IMR-90 (cell line): ENCODE measurements at regions not wholly inside any gene's neighbourhood (a gene's known extent, or its start where the extent isn't known, plus 50 kb on each side); places are given as distances from the start of the nearest gene placed in this dataset.

Experiments used
- ATAC-seq: fragments of 200-7000 bp; cut with Tn5 transposase; 2 replicates; pipeline ENCODE4 v1.9.1; 2020; ENCODE audit warnings: low read depth, mild to moderate bottlenecking, moderate library complexity
- BruUV-seq: library from RNA; stranded (reverse); fragments of 400-500 nt; replicated peaks from 2 replicates; lab custom pipeline; 2021; lab: Mats Ljungman, UMichigan
- CTCF ChIA-PET: fragments of 300-600 bp; formaldehyde crosslinking; extraction: SDS; loops from one replicate; lab custom pipeline; 2021; ENCODE audit warnings: antibody characterized with exemption; lab: Yijun Ruan, JAX
- POLR2A ChIA-PET: fragments of 300-600 bp; sonication (Branson Sonifier 250); formaldehyde crosslinking; loops from one replicate; lab custom pipeline; 2022; ENCODE audit warnings: antibody characterized with exemption; ENCODE audit not compliant: unreplicated experiment; lab: Charles Lee
- DNase-seq: peaks from one replicate; pipeline ENCODE4 v3.0.0; 2013
- H2AFZ ChIP-seq: replicated peaks from 2 replicates; pipeline ENCODE3; 2013; ENCODE audit warnings: low read length, mild to moderate bottlenecking; ENCODE audit not compliant: poor library complexity
- H2AK5ac ChIP-seq: 2 replicates; pipeline ENCODE4 v1.6.1; 2013; ENCODE audit warnings: low read depth, low read length, inconsistent platforms
- H2AK9ac ChIP-seq: replicated peaks from 2 replicates; pipeline ENCODE3; 2013; ENCODE audit warnings: mild to moderate bottlenecking, low read depth, low read length, moderate library complexity; ENCODE audit not compliant: poor library complexity
- H2BK120ac ChIP-seq: 2 replicates; pipeline ENCODE4 v1.6.1; 2013; ENCODE audit warnings: low read depth, low read length, inconsistent platforms
- H2BK15ac ChIP-seq: 3 replicates; pipeline ENCODE4 v1.6.1; 2013; ENCODE audit warnings: low read depth, low read length, inconsistent platforms
- H2BK20ac ChIP-seq: 2 replicates; pipeline ENCODE4 v1.6.1; 2013; ENCODE audit warnings: low read depth, mild to moderate bottlenecking, inconsistent platforms, low read length, moderate library complexity
- H2BK5ac ChIP-seq: 2 replicates; pipeline ENCODE4 v1.6.1; 2013; ENCODE audit warnings: mild to moderate bottlenecking, low read depth, low read length, inconsistent platforms; ENCODE audit not compliant: poor library complexity, severe bottlenecking
- H3K14ac ChIP-seq: replicated peaks from 2 replicates; pipeline ENCODE4 v1.6.1; 2013; ENCODE audit warnings: low read depth, low read length, inconsistent platforms
- H3K18ac ChIP-seq: 2 replicates; pipeline ENCODE4 v1.6.1; 2013; ENCODE audit warnings: low read depth, low read length, control low read depth
- H3K23ac ChIP-seq: 2 replicates; pipeline ENCODE4 v1.6.1; 2013; ENCODE audit warnings: low read depth, low read length, inconsistent platforms
- H3K27ac ChIP-seq: 2 replicates; pipeline ENCODE4 v1.5.1; 2013; ENCODE audit warnings: mild to moderate bottlenecking, control low read depth, low read length; ENCODE audit not compliant: insufficient read depth
- H3K27me3 ChIP-seq: 2 replicates; pipeline ENCODE4 v1.6.1; 2013; ENCODE audit warnings: low read length; ENCODE audit not compliant: control insufficient read depth, insufficient read depth
- H3K36me3 ChIP-seq: 2 replicates; pipeline ENCODE4 v1.6.1; 2013; ENCODE audit warnings: low read length, mixed read lengths; ENCODE audit not compliant: control insufficient read depth, insufficient read depth
- H3K4ac ChIP-seq: 2 replicates; pipeline ENCODE4 v1.6.1; 2013; ENCODE audit warnings: low read depth, low read length, inconsistent platforms
- H3K4me1 ChIP-seq: 2 replicates; pipeline ENCODE4 v1.6.1; 2013; ENCODE audit warnings: low read length, mixed read lengths; ENCODE audit not compliant: control insufficient read depth, insufficient read depth
- H3K4me2 ChIP-seq: 2 replicates; pipeline ENCODE4 v1.6.1; 2013; ENCODE audit warnings: low read depth, mild to moderate bottlenecking, control low read depth, low read length, moderate library complexity
- H3K4me3 ChIP-seq: 2 replicates; pipeline ENCODE4 v1.5.1; 2013; ENCODE audit warnings: low read depth, mild to moderate bottlenecking, control low read depth, low read length, moderate library complexity; ENCODE audit not compliant: insufficient read depth
- H3K56ac ChIP-seq: 2 replicates; pipeline ENCODE4 v1.6.1; 2013; ENCODE audit warnings: low read length, inconsistent platforms; ENCODE audit not compliant: insufficient read depth; ENCODE audit errors: extremely low read depth
- H3K79me1 ChIP-seq, 2 experiments: 2 replicates each; pipeline ENCODE4 v1.6.1; 2013; ENCODE audit warnings: low read length in 2 of 2, inconsistent platforms in 1 of 2, low read depth in 1 of 2
- H3K9ac ChIP-seq: 2 replicates; pipeline ENCODE4 v1.6.1; 2013; ENCODE audit warnings: low read depth, low read length, control low read depth
- H3K9me1 ChIP-seq: 2 replicates; pipeline ENCODE4 v1.6.1; 2013; ENCODE audit warnings: low read length, inconsistent platforms; ENCODE audit not compliant: insufficient read depth
- H3K9me3 ChIP-seq: 2 replicates; pipeline ENCODE4 v1.6.1; 2013; ENCODE audit warnings: low read length; ENCODE audit not compliant: control insufficient read depth, insufficient read depth
- H4K20me1 ChIP-seq: 2 replicates; pipeline ENCODE4 v1.6.1; 2013; ENCODE audit warnings: low read length, inconsistent platforms; ENCODE audit not compliant: insufficient read depth
- H4K5ac ChIP-seq: 2 replicates; pipeline ENCODE4 v1.6.1; 2013; ENCODE audit warnings: mild to moderate bottlenecking, low read depth, low read length, control low read depth
- H4K8ac ChIP-seq, 2 experiments: 2 replicates each; pipeline ENCODE4 v1.6.1; 2013; ENCODE audit warnings: low read depth in 2 of 2, low read length in 2 of 2, control low read depth in 1 of 2, inconsistent platforms in 1 of 2
- H4K91ac ChIP-seq: 2 replicates; pipeline ENCODE4 v1.6.1; 2013; ENCODE audit warnings: low read depth, low read length, inconsistent platforms; ENCODE audit not compliant: insufficient read depth
- BHLHE40 ChIP-seq: fragments of 150-350 bp; IDR thresholded peaks from 2 replicates; pipeline ENCODE4 v1.6.1; 2016; ENCODE audit warnings: mild to moderate bottlenecking, low read depth, low read length
- CEBPB ChIP-seq: IDR thresholded peaks from 2 replicates; pipeline ENCODE4 v1.6.1; 2012; ENCODE audit warnings: low read depth, low read length, improper control_type of control experiment
- CHD1 ChIP-seq: IDR thresholded peaks from 2 replicates; pipeline ENCODE4 v1.6.1; 2012; ENCODE audit warnings: low read depth, low read length, improper control_type of control experiment
- FOS ChIP-seq: fragments of 150-350 bp; IDR thresholded peaks from 2 replicates; pipeline ENCODE4 v1.6.1; 2016; ENCODE audit warnings: low read depth, low read length
- MAFK ChIP-seq: IDR thresholded peaks from 2 replicates; pipeline ENCODE4 v1.6.1; 2012; ENCODE audit warnings: low read depth, low read length, improper control_type of control experiment
- MAZ ChIP-seq: IDR thresholded peaks from 2 replicates; pipeline ENCODE4 v1.6.1; 2012; ENCODE audit warnings: low read depth, mild to moderate bottlenecking, low read length, improper control_type of control experiment, moderate library complexity, borderline replicate concordance
- MXI1 ChIP-seq: IDR thresholded peaks from 2 replicates; pipeline ENCODE4 v1.6.1; 2012; ENCODE audit warnings: low read depth, mild to moderate bottlenecking, low read length, moderate library complexity, borderline replicate concordance
- NFE2L2 ChIP-seq: fragments of 150-350 bp; IDR thresholded peaks from 2 replicates; pipeline ENCODE4 v1.6.1; 2016; ENCODE audit warnings: low read depth, mild to moderate bottlenecking, low read length
- POLR2A ChIP-seq: IDR thresholded peaks from 2 replicates; pipeline ENCODE4 v1.6.1; 2012; ENCODE audit warnings: mild to moderate bottlenecking, low read depth, low read length
- RCOR1 ChIP-seq: IDR thresholded peaks from 2 replicates; pipeline ENCODE4 v1.6.1; 2012; ENCODE audit warnings: mild to moderate bottlenecking, low read length, improper control_type of control experiment; ENCODE audit not compliant: insufficient replicate concordance
- RFX5 ChIP-seq: IDR thresholded peaks from 2 replicates; pipeline ENCODE4 v1.8.0; 2012; ENCODE audit warnings: low read depth, mild to moderate bottlenecking, low read length, moderate library complexity
- SMC3 ChIP-seq: fragments of 150-350 bp; IDR thresholded peaks from 2 replicates; pipeline ENCODE4 v1.6.1; 2016; ENCODE audit warnings: low read depth, mild to moderate bottlenecking, antibody characterized with exemption, low read length, moderate library complexity
- whole genome bisulfite sequencing, 2 experiments: methylation state at CpG; one replicate each; pipeline versions ENCODE4 v1.1.5 to v1.1.7; 2013; ENCODE audit warnings: missing lambda C conversion rate in 2 of 2; ENCODE audit not compliant: insufficient read length in 1 of 2; ENCODE audit errors: extremely low coverage in 2 of 2; 5-methylcytosine and 5-hydroxymethylcytosine counted together
- dilution Hi-C: fragments of 300-500 bp; cut with HindIII; formaldehyde crosslinking; loops from one replicate; pipeline ENCODE4 v1.14.3; 2018; ENCODE audit warnings: low sequenced_read_pairs; ENCODE audit not compliant: unreplicated experiment
- in situ Hi-C: fragments of 300-500 bp; cut with MboI; formaldehyde crosslinking; loops from 3 replicates; pipeline ENCODE4 v1.14.3; 2019; ENCODE audit warnings: low sequenced_read_pairs, inconsistent platforms, mixed read lengths
- intact Hi-C: fragments of 100-400 bp; cut with micrococcal nuclease; formaldehyde crosslinking; loops from 2 replicates; pipeline ENCODE4 v1.10.0; 2022
- TF ChIP-seq, protein P1 (sequence below): conservative IDR thresholded peaks from 2 replicates; pipeline ENCODE4 v1.5.1; 2012; ENCODE audit warnings: mild to moderate bottlenecking, low read depth, low read length, improper control_type of control experiment

DNA sequence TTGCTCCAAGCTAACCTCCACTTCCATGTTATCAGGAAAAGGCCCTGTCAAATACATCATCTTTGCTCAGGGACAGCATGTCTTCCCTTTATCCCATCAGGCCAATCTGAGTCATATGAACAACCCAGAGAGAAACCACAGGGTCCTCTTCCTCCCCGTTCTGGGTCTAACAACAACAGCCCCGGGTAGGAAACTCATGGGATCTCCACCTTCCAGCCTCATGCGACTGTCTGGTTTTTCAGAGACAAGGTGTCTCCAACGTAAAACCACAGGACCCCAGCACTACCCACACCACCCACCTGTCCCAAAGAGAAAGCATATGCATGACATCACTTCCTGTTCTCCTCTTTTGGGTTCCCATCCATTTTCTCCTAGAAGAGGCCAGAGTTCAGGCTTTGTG, 217.9 kb downstream of the ENC1 start:
- DNase-seq (no peak), ATAC-seq (no peak)
- ChIA-PET POLR2A (no interaction called here), CTCF (no interaction called here)
- intact Hi-C loops = no loop called here
- TF ChIP-seq NFE2L2 (no peak), MAFK (no peak), BHLHE40 (no peak), FOS (no peak), MXI1 (no peak), MAZ (no peak), RCOR1 (no peak), POLR2A (no peak), SMC3 (no peak), CHD1 (no peak), CEBPB (no peak), RFX5 (no peak)
- TF ChIP-seq, protein P1, sequence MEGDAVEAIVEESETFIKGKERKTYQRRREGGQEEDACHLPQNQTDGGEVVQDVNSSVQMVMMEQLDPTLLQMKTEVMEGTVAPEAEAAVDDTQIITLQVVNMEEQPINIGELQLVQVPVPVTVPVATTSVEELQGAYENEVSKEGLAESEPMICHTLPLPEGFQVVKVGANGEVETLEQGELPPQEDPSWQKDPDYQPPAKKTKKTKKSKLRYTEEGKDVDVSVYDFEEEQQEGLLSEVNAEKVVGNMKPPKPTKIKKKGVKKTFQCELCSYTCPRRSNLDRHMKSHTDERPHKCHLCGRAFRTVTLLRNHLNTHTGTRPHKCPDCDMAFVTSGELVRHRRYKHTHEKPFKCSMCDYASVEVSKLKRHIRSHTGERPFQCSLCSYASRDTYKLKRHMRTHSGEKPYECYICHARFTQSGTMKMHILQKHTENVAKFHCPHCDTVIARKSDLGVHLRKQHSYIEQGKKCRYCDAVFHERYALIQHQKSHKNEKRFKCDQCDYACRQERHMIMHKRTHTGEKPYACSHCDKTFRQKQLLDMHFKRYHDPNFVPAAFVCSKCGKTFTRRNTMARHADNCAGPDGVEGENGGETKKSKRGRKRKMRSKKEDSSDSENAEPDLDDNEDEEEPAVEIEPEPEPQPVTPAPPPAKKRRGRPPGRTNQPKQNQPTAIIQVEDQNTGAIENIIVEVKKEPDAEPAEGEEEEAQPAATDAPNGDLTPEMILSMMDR = no peak
- H4K8ac ChIP-seq = no peak overlapping the region
- H2AFZ ChIP-seq = no peak overlapping the region
- no peak overlapping the region for H3K56ac ChIP-seq
- dilution Hi-C loops = no loop called here
- no peak overlapping the region for H2BK20ac ChIP-seq
- no peak overlapping the region for H4K91ac ChIP-seq
- WGBS, 2 experiments = 100% methylated on average over 2 of the region's 4 CpGs; no CpG with 5 or more reads in 1 of the 2 experiments
- H3K27me3 ChIP-seq = peaks cover 9% of the 10 kb centered on the region
- H3K4ac ChIP-seq = no peak overlapping the region
- no peak overlapping the region for H4K5ac ChIP-seq
- H3K79me1 ChIP-seq = no peaks in the 10 kb centered on the region
- no peaks in the 10 kb centered on the region for H3K9me1 ChIP-seq
- H3K9me3 ChIP-seq = no peaks in the 10 kb centered on the region
- in situ Hi-C loops = no loop called here
- no peak overlapping the region for H3K14ac ChIP-seq
- no peak overlapping the region for H3K4me2 ChIP-seq
- H3K18ac ChIP-seq = no peak overlapping the region
- H3K27ac ChIP-seq = no peak overlapping the region
- H2BK15ac ChIP-seq = no peak overlapping the region
- no peaks in the 10 kb centered on the region for H3K4me1 ChIP-seq
- H3K9ac ChIP-seq = no peak overlapping the region
- H3K36me3 ChIP-seq = no peaks in the 10 kb centered on the region
- H2BK5ac ChIP-seq = no peak overlapping the region
- H3K23ac ChIP-seq = no peak overlapping the region
- H4K20me1 ChIP-seq = no peaks in the 10 kb centered on the region
- H2AK5ac ChIP-seq = no peak overlapping the region
- no peak overlapping the region for H2AK9ac ChIP-seq
- H2BK120ac ChIP-seq = no peak overlapping the region
- no TSS peak for BruUV-seq
- no peak overlapping the region for H3K4me3 ChIP-seq
